Endothelial cell (in vitro differentiated cells): ENCODE measurements at regions not wholly inside any gene's neighbourhood (a gene's known extent, or its start where the extent isn't known, plus 50 kb on each side); places are given as distances from the start of the nearest gene placed in this dataset.

ENCODE experiments used
- DNase-seq: peaks from one replicate; pipeline ENCODE4 v3.0.0; 2021; ENCODE audit warnings: low spot score
- H3K27ac Mint-ChIP-seq: one replicate; pipeline ENCODE4 v1.8.0; 2021; ENCODE audit warnings: mixed read lengths, inconsistent platforms; ENCODE audit not compliant: unreplicated experiment
- H3K27me3 Mint-ChIP-seq: one replicate; pipeline ENCODE4 v1.8.0; 2021; ENCODE audit warnings: mild to moderate bottlenecking, moderate library complexity, mixed read lengths, inconsistent platforms; ENCODE audit not compliant: unreplicated experiment
- H3K36me3 Mint-ChIP-seq: one replicate; pipeline ENCODE4 v1.8.0; 2021; ENCODE audit warnings: mild to moderate bottlenecking, low read depth, mixed read lengths, inconsistent platforms; ENCODE audit not compliant: unreplicated experiment
- H3K4me1 Mint-ChIP-seq: one replicate; pipeline ENCODE4 v1.8.0; 2021; ENCODE audit warnings: mild to moderate bottlenecking, mixed read lengths, inconsistent platforms; ENCODE audit not compliant: unreplicated experiment
- H3K4me3 Mint-ChIP-seq: one replicate; pipeline ENCODE4 v1.8.0; 2021; ENCODE audit warnings: mild to moderate bottlenecking, mixed read lengths, inconsistent platforms; ENCODE audit not compliant: unreplicated experiment
- H3K9me3 Mint-ChIP-seq: one replicate; pipeline ENCODE4 v1.8.0; 2021; ENCODE audit warnings: mixed read lengths, inconsistent platforms; ENCODE audit not compliant: unreplicated experiment
- CTCF ChIP-seq: fragments of 200-600 bp; sonication (generic); IDR thresholded peaks from one replicate; pipeline ENCODE4 v1.5.0; 2021; ENCODE audit warnings: antibody characterized with exemption; ENCODE audit not compliant: unreplicated experiment

- DNase-seq: no peak
- Mint-ChIP-seq H3K27ac (no peak overlapping the region), H3K27me3 (peaks cover 8% of the 10 kb centered on the region), H3K36me3 (no peaks in the 10 kb centered on the region), H3K9me3 (no peaks in the 10 kb centered on the region), H3K4me3 (no peak overlapping the region), H3K4me1 (no peaks in the 10 kb centered on the region)
- no peak for TF ChIP-seq CTCF
These were observed 133.8 kb upstream of the CST7 start for GRCh38 chr20:24815196-24815815.

- no peaks in the 10 kb centered on the region for H3K4me1 Mint-ChIP-seq
- H3K27me3 Mint-ChIP-seq: peaks cover 8% of the 10 kb centered on the region
- no peaks in the 10 kb centered on the region for H3K9me3 Mint-ChIP-seq
- DNase-seq: no peak
- no peak overlapping the region for H3K27ac Mint-ChIP-seq
- no peak for TF ChIP-seq CTCF
- H3K36me3 Mint-ChIP-seq: no peaks in the 10 kb centered on the region
- no peak overlapping the region for H3K4me3 Mint-ChIP-seq
These were observed 133.1 kb upstream of the CST7 start for GRCh38 chr20:24815931-24816330.

- no peaks in the 10 kb centered on the region for H3K4me1 Mint-ChIP-seq
- TF ChIP-seq CTCF: no peak
- H3K9me3 Mint-ChIP-seq: no peaks in the 10 kb centered on the region
- H3K27me3 Mint-ChIP-seq: peaks cover 8% of the 10 kb centered on the region
- no peaks in the 10 kb centered on the region for H3K36me3 Mint-ChIP-seq
- no peak overlapping the region for H3K27ac Mint-ChIP-seq
- no peak for DNase-seq
- no peak overlapping the region for H3K4me3 Mint-ChIP-seq
These were observed 132.6 kb upstream of the CST7 start for GRCh38 chr20:24816431-24816830.

- H3K4me1 Mint-ChIP-seq: no peaks in the 10 kb centered on the region
- H3K27ac Mint-ChIP-seq: no peak overlapping the region
These were observed 132.2 kb upstream of the CST7 start for GRCh38 chr20:24816907-24817306.

GRCh38 chr20:24817351-24817750, 131.7 kb upstream of the CST7 start:
- Mint-ChIP-seq H3K27ac (no peak overlapping the region), H3K4me3 (no peak overlapping the region), H3K27me3 (peaks cover 8% of the 10 kb centered on the region), H3K9me3 (no peaks in the 10 kb centered on the region), H3K4me1 (no peaks in the 10 kb centered on the region), H3K36me3 (no peaks in the 10 kb centered on the region)
- no peak for TF ChIP-seq CTCF
- DNase-seq: no peak

More at GRCh38 chr20:24816907-24817306, 132.2 kb upstream of the CST7 start:
- Mint-ChIP-seq H3K9me3 (no peaks in the 10 kb centered on the region), H3K36me3 (no peaks in the 10 kb centered on the region), H3K4me3 (no peak overlapping the region), H3K27me3 (peaks cover 8% of the 10 kb centered on the region)
- DNase-seq: no peak
- no peak for TF ChIP-seq CTCF
